Common myeloid progenitor, CD34-positive (primary cell): ENCODE measurements at regions not wholly inside any gene's neighbourhood (a gene's known extent, or its start where the extent isn't known, plus 50 kb on each side); places are given as distances from the start of the nearest gene placed in this dataset.
"Not testable (repeated sequence)": the region's sequence is repeated elsewhere in the genome, so short reads cannot be mapped to it uniquely, and the experiment has no call there.

ENCODE experiments used
- CTCF ChIA-PET: fragments of 350-600 bp; sonication (Branson Sonifier 250); formaldehyde crosslinking; loops from one replicate; lab custom pipeline; 2021; ENCODE audit warnings: antibody characterized with exemption; lab: Charles Lee
- POLR2A ChIA-PET: fragments of 350-600 bp; sonication (Branson Sonifier 250); formaldehyde crosslinking; loops from one replicate; lab custom pipeline; 2021; ENCODE audit warnings: antibody characterized with exemption; lab: Charles Lee
- DNase-seq, 3 donors: peaks; one replicate each; pipeline versions ENCODE4 v3.0.0 to v3.0.0-alpha.2; 2013
- H3K27ac ChIP-seq, 2 experiments: 1 replicate in 1 of 2; 2 replicates in 1 of 2; pipeline ENCODE4 v1.7.0; 2013; ENCODE audit warnings: inconsistent platforms in 2 of 2, low read length in 2 of 2, mild to moderate bottlenecking in 2 of 2, low read depth in 1 of 2, moderate library complexity in 1 of 2; ENCODE audit not compliant: severe bottlenecking in 2 of 2, insufficient read depth in 1 of 2, poor library complexity in 1 of 2
- H3K27me3 ChIP-seq, 5 experiments: replicated peaks in 2 of 5; 1 replicate in 3 of 5; 2 replicates in 2 of 5; pipeline versions ENCODE4 v1.6.1 to v1.7.0; 2013; ENCODE audit warnings: low read length in 4 of 5, mild to moderate bottlenecking in 2 of 5, moderate library complexity in 2 of 5, inconsistent platforms in 1 of 5; ENCODE audit not compliant: insufficient read depth in 5 of 5, control insufficient read depth in 4 of 5
- H3K36me3 ChIP-seq, 4 experiments: 1 replicate in 2 of 4; 2 replicates in 2 of 4; pipeline versions ENCODE4 v1.6.1 to v1.7.0; 2013; ENCODE audit warnings: low read length in 3 of 4, control low read depth in 1 of 4, mild to moderate bottlenecking in 1 of 4; ENCODE audit not compliant: control insufficient read depth in 4 of 4, insufficient read depth in 4 of 4
- H3K4me1 ChIP-seq, 4 experiments: 1 replicate in 3 of 4; 2 replicates in 1 of 4; pipeline versions ENCODE4 v1.6.1 to v1.7.1; 2013; ENCODE audit warnings: low read length in 3 of 4, mild to moderate bottlenecking in 3 of 4, control low read depth in 1 of 4, inconsistent platforms in 1 of 4, moderate library complexity in 1 of 4; ENCODE audit not compliant: control insufficient read depth in 4 of 4, insufficient read depth in 4 of 4; ENCODE audit errors: control extremely low read depth in 1 of 4
- H3K4me3 ChIP-seq, 7 experiments: 1 replicate in 4 of 7; 2 replicates in 3 of 7; pipeline versions ENCODE4 v1.5.1 to v1.7.0; 2013; ENCODE audit warnings: mild to moderate bottlenecking in 7 of 7, low read length in 6 of 7, moderate library complexity in 6 of 7, inconsistent platforms in 2 of 7, low read depth in 2 of 7, control low read depth in 1 of 7; ENCODE audit not compliant: insufficient read depth in 4 of 7, control insufficient read depth in 1 of 7; ENCODE audit errors: extremely low read depth in 1 of 7
- H3K9me3 ChIP-seq, 5 experiments: 1 replicate in 4 of 5; 2 replicates in 1 of 5; pipeline versions ENCODE4 v1.6.1 to v1.7.1; 2013; ENCODE audit warnings: low read length in 4 of 5, mild to moderate bottlenecking in 2 of 5, inconsistent platforms in 1 of 5, low read depth in 1 of 5, moderate library complexity in 1 of 5; ENCODE audit not compliant: control insufficient read depth in 4 of 5, insufficient read depth in 2 of 5; ENCODE audit errors: control extremely low read depth in 1 of 5
- WGBS: methylation state at CpG from one replicate; pipeline ENCODE4 v1.1.5; 2013; ENCODE audit not compliant: insufficient coverage; 5-methylcytosine and 5-hydroxymethylcytosine counted together

DNA sequence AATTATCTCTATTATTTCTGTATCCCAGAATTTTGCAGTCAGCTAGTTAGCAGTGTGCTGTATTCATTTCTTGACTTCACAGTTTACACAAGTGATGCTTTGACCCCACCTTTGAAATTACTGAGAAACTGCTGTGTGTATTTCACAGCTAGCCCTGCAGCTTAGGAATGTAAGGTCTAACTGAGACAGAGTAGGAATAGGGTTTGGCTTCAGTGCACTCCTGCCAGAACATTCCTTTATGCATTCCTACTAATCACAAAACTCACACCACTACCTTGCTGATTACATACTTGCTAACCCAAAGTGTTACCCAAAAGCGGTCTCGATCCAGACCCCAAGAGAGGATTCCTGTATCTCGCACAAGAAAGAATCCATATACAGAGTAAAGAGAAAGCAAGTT, 551.8 kb downstream of the CDH9 start:
- Histone ChIP-seq H3K27me3 (no peaks in the 10 kb centered on the region), H3K27ac (no peak overlapping the region), H3K4me1 (no peaks in the 10 kb centered on the region), H3K4me3 (no peak overlapping the region), H3K36me3 (no peaks in the 10 kb centered on the region), H3K9me3 (no peaks in the 10 kb centered on the region)
- CTCF ChIA-PET, result no interaction called here
- DNase-seq, result no peak
- WGBS, result 100% methylated on average over 1 of the region's 3 CpGs
- POLR2A ChIA-PET, result no interaction called here

DNA sequence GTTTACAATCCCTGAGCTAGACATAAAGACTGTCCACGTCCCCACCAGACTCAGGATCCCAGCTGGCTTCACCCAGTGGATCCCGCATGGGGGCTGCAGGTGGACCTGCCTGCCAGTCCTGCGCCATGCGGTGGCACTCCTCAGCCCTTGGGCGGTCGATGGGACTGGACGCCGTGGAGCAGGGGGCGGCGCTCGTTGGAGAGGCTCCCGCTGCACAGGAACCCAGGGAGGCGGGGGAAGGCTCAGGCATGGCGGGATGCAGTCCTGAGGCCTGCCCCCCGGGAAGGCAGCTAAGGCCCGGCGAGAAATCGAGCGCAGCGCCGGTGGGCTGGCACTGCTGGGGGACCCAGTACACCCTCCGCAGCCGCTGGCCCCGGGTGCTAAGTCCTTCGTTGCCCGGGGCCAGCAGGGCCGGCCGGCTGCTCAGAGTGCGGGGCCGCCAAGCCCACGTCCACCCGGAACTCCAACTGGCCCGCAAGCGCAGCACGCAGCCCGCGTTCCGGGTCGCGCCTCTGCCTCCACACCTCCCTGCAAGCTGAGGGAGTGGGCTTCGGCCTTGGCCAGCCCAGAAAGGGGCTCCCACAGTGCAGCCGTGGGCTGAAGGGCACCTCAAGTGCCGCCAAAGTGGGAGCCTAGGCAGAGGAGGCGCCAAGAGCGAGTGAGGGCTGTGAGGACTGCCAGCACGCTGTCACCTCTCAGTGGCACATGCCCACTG, 553.1 kb downstream of the CDH9 start:
- POLR2A ChIA-PET, result not testable (repeated sequence)

DNA sequence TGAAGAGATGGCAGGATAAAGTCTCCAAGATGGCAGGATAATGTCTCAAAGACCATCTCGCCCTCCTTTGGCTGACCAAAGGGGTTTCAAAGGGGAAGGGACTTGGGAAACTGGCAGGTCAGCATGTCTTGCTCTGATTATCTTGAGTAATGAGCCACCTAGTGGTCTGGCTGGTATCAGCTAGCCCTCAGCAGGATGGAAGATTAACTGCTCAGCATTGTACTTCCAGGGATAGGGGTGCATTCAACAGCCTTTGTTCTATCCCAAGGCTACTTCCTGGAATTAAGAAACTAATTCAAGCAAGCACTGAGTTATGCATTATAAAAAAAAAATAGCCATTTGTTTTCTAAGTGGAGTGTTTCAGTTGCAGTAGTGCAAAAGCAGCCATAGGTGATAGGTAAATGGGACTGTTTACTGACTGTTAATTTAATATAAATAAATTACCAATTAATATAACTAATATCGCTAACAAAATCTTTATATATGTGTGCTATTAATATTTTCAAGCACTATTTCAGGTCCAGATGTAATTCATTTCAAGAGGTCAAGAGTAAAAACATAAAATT, 555.5 kb downstream of the CDH9 start:
- CTCF ChIA-PET, result no interaction called here
- WGBS, result no CpG with 5 or more reads among the region's 2 CpGs
- no peaks in the 10 kb centered on the region for H3K27me3 ChIP-seq
- no peaks in the 10 kb centered on the region for H3K9me3 ChIP-seq
- peak; percentile 7 to 37 (median 31) for DNase-seq
- no peaks in the 10 kb centered on the region for H3K4me1 ChIP-seq
- peak overlapping the region in 1 of 7 experiments; percentile 34 for H3K4me3 ChIP-seq
- POLR2A ChIA-PET, result no interaction called here
- H3K27ac ChIP-seq, result no peak overlapping the region
- no peaks in the 10 kb centered on the region for H3K36me3 ChIP-seq

More for the DNA sequence above, 553.1 kb downstream of the CDH9 start:
- H3K27me3 ChIP-seq, H3K36me3 ChIP-seq, CTCF ChIA-PET, H3K4me1 ChIP-seq, H3K9me3 ChIP-seq, DNase-seq, H3K27ac ChIP-seq, H3K4me3 ChIP-seq: not testable (repeated sequence)
- WGBS, result 94% methylated on average over 21 of the region's 46 CpGs

DNA sequence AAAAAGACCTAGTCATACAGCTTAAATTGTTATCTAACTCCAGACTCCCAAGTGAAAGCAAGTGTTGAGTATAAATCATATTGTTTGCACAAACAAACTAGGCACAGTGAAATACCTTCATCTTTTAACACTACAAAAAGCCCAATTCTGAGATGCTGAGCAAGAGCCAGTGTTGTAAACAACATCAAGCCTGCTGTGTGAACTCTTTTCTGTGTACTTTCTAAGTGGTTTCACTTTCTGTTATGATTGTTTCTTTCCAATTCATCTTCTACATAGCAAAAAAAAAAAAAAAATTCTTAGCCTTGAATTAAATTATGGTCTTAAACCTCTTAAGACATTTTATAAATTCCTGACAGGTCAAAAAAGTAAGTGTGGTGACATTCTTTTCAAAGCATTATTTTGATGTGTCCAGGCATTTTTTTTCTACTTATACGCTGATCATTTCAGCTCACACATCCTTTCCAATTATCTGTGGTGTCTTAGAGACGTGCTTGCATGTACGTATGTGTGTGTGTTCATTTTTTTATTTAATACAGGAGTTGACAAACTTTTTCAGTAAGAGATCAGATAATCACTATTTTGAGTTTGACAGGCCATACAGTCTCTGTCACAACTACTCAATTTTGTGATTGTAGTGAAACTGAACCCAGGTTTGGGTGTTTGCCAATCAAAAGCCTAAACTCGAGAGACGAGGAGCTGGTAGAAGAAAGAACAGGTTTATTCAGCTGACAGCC, 556.1 kb downstream of the CDH9 start:
- peak overlapping the region in 1 of 7 experiments; percentile 34 for H3K4me3 ChIP-seq
- peak in 1 of 3 donors; percentile 3 for DNase-seq
- CTCF ChIA-PET, result interaction anchor here (0.8 kb wide), 1 partner anchor 62 kb away, joined by 3 read pairs; no protein-coding TSS in a partner anchor
- POLR2A ChIA-PET, result no interaction called here
- H3K27ac ChIP-seq, result no peak overlapping the region
- H3K36me3 ChIP-seq, result no peaks in the 10 kb centered on the region
- no peaks in the 10 kb centered on the region for H3K4me1 ChIP-seq
- H3K9me3 ChIP-seq, result no peaks in the 10 kb centered on the region
- WGBS, result no CpG with 5 or more reads among the region's 5 CpGs
- no peaks in the 10 kb centered on the region for H3K27me3 ChIP-seq

DNA sequence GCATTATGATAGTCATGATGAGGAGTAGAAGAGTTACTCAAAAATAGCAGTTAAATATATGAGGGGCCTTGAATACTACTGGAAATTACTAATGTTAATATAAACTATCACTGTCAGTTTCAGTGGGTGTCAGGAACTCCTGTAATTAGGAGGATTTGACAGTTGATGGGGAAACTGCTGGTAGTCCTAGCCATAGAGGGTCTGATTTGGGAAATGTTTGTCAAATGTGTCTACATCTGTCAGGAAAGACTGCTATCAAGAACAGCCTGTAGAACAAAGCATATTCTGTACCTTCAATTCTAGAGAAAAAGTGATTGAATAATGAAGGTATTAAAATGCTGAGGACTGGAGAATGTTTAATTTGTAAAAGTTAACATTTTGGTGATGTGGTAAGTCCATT, 567.9 kb downstream of the CDH9 start:
- Histone ChIP-seq H3K27ac (no peak overlapping the region), H3K27me3 (no peaks in the 10 kb centered on the region), H3K36me3 (no peaks in the 10 kb centered on the region), H3K9me3 (no peaks in the 10 kb centered on the region), H3K4me1 (no peaks in the 10 kb centered on the region), H3K4me3 (no peak overlapping the region)
- ChIA-PET CTCF (no interaction called here), POLR2A (no interaction called here)
- DNase-seq, result no peak

DNA sequence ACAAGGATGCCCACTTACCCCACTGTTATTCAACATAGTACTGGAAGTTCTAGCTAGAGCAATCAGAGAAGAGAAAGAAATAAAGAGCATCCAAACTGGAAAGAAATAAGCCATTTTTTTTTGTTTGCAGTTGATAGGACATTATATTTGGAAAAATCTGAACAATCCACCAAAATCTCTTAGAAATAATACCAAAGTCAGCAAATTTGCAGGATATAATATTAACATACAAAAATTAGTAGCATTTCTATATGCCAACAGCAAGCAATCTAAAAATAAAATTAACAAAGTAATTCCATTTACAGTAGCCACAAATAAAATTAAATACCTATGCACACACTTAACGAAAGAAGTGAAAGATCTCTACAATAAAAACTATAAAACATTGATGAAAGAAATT, 599.3 kb downstream of the CDH9 start:
- Histone ChIP-seq H3K36me3 (no peaks in the 10 kb centered on the region), H3K4me1 (no peaks in the 10 kb centered on the region), H3K27me3 (no peaks in the 10 kb centered on the region), H3K27ac (no peak overlapping the region), H3K4me3 (no peak overlapping the region), H3K9me3 (no peaks in the 10 kb centered on the region)
- no CpG with 5 or more reads among the region's 1 CpG for WGBS
- POLR2A ChIA-PET, result no interaction called here
- CTCF ChIA-PET, result no interaction called here
- DNase-seq, result no peak

DNA sequence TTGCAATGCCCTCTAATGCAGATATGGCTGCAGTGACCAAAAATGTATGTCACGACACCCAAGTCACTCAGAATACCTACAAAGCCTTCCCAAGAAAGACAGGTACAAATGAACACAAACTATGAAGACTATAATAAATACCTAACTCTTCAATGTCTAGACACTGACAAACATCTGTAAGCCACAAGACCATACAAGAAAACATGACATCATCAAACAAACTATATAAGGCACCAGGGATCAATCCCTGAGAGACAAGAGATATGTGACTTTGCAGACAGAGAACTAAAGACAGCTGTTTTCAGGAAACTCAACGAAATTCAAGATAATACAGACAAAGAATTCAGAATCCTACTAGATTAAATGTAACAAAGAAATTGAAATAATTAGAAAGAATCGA, 603.7 kb downstream of the CDH9 start:
- WGBS, result 94% methylated on average over 2 of the region's 3 CpGs
- H3K4me1 ChIP-seq, result no peaks in the 10 kb centered on the region
- H3K4me3 ChIP-seq, result no peak overlapping the region
- CTCF ChIA-PET, result no interaction called here
- no peak overlapping the region for H3K27ac ChIP-seq
- POLR2A ChIA-PET, result no interaction called here
- DNase-seq, result no peak
- H3K36me3 ChIP-seq, result no peaks in the 10 kb centered on the region
- H3K27me3 ChIP-seq, result no peaks in the 10 kb centered on the region
- H3K9me3 ChIP-seq, result no peaks in the 10 kb centered on the region
